Activated CD4-positive, alpha-beta T cell treated with anti-CD3 and anti-CD28 coated beads, Interleukin-2, amount 50 U/mL, for 4 hours (primary cell): ENCODE measurements at regions not wholly inside any gene's neighbourhood (a gene's known extent, or its start where the extent isn't known, plus 50 kb on each side); places are given as distances from the start of the nearest gene placed in this dataset.

ENCODE experiments used
- DNase-seq, 2 experiments: peaks; one replicate each; pipeline ENCODE4 v3.0.0-alpha.2; 2020

DNA sequence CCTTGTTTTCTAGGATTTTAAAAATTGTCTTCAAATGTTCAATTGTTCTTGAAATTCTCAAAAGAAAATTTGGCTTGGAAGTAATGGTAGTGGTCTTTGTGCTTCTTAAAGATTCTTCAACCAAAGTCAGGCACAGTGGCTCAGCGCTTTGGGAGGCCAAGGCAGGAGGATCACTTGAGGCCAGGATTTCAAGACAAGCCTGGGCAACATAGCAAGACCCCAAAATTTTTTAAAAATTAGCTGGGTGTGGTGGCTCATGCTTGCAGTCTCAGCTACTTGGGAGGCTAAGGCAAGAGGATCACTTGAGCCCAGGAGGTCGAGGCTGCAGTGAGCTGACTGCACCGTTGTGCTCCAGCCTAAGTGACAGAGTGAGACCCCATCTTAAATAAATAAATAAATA lies 153.5 kb upstream of the ZNF507 start:
- no peak for DNase-seq

DNA sequence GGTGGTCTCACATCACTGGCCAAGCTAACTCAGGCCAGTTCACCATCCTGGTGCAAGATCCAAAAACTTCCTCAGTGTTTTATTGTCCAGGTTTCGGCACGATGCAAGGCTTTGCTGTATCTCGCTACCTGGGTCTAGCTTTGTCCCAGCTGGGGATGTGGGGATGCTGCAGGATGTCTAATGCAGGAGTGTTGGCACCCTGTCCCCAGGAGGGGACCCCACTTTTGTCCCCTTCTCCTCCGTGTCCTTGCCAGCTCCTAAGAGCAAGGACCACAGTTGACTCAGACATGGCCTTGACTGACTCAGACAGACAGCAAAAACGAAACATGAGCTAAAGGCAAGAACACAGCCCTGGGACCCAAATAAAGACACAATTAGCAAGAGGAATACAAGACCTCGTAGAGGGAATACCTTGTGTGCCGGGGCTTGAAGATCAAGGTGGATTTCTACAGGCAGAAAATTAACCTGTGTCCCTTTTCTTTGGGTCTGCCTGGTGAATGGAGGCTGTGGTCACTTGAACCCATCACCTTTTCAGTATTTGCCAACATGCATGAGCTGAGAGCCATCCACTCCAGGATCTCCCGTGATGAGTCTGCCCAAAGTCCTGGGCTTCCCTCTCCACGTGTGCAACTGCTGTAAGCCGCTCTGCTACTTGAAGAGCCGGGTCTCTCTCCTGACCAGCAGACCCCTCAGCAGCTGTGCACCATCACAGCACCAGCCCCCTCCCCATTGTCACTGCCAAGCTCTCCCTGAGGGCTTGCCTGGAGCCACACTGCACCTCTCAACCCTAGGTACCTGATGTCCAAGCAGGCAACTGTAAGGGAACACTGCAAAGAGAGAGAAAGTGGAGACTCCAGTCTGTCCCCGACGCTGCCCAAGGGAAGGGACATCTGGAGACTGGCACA lies 149.5 kb upstream of the ZNF507 start:
- no peak for DNase-seq

DNA sequence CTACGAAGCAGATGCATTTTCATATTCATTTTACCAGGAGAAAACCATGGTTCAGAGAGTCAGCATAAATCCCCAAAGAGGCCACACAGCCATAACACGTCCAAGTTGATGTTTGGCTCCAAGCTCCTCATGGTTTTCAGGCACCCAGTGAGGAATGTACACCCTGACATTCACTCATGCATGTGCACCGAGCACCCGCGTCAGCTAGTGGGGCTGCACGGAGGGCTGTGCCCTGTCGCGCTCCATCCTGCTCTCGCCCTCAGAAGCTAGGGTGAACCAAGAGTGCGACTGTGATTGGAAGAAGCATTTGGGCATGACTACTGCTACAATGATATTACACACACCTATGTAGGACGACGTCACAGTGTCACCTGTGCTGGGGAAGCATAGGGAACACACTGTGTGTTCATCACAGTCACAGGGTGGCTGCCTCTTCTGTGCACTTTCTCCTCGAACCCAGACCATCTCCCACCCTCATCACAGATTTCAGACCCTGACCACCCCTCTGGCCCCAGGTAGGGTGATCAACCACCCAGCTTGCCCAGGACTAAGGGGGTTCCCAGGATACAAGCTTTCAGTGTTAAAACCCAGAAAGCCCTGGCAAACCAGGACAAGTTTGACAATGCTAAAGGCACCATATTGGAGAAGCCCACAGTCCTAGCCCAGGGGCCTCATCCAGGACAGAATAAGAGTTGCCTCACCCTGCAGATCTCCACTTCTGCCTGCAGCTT lies 148.6 kb upstream of the ZNF507 start:
- DNase-seq: no peak

DNA sequence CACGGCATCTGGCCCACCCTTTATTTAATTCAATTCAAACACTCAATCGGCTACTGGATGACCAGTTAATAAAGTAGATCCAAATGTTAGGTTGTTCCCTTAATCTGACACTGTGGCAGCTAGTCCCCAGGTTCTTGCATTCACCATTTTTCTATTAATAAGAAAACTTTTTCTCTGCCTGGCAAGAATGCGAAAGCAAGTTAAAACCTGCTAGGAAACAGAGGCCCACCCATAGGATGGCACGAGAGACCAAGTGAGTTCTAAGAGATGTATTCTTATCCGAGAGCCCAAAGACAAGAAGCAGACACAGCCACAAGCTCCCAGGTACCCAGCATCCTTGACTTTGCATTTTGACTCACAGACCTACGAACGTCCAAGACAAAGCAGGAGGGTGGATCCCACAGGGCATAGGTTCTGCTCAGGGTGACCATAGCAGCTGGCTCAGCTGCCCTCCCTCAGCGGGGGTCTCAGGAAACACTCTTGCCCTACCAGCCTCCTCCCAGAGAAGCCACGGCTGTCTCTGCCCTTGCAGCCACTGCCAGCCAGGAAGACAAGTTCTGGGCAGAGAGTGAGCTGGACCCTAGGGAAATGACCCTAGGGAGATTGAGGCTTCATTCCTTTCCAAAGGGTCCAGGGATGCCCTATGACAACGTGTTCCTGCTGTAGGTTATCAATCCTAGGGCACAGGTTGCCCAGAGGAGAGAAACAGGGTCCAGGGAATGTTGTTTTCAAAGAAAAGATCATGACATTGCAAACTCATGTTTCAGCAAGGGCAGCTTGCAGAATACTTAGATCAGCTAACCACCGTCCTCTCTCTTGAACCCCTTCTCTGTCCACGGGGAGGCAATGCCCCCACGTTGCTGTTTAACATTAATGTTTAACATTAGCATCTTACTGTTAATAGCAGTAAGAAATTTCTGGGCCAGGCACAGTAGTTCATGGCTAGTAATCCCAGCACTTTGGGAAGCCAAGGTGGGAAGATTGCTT lies 147.2 kb upstream of the ZNF507 start:
- DNase-seq: no peak

DNA sequence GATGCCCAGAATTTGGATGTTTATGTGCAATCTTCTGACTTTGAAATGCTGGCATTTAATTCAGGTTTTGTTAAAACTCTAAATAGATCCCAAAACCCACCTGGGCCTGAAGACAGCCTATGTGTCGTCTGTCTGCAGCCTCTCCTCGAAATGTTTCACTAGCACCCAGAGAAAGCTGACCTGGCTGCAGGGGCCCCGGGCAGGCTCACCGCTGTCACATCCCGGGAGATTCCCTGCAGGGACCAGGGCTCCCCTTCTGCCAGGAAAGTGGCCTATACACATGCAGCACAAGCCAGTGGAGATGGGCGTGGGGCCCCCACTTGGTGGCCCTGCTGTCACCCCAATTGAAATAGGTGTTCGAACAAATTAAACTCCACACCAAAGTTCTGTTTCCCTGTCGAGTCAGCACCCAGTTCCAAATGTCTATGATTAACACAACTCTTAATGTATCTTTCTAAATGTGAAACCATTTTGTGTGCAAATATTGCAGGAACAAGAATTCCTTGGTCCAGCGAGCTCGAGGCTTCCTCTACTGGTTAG lies 145.8 kb upstream of the ZNF507 start:
- DNase-seq: no peak

DNA sequence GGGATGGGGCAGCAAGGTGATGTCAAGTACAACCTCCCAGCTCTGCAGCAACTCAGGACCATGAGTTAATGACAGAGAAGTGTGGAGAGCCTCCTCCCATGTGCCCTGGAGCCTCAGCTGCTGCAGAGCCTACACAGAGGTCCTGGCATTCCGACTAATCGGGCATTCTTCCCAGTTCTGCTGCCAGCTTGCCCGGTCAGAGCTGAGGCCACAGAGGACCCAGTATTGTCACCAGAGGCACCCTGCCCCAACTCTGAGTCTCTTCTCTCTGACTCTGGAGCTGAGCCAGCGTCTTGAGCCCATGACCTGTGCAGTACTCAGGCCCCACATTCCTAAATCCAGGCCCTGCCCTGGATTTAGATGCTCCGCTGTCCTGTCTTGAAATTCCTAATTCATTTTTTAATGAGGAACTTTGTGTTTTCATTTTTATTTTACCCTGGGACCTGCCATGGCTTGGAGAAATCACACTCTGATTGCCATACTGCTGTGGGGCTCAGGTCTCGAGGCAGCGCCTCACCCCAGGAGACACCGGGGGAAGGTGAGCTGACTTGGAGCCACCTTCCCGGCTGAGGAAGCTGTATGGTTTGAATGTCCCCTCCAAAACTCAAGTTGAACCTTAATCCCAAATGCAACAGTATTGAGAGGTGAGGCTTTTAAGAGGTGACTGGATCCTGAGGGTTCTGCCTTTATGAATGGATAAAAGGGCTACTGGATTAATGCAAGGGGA lies 144.9 kb upstream of the ZNF507 start:
- no peak for DNase-seq

DNA sequence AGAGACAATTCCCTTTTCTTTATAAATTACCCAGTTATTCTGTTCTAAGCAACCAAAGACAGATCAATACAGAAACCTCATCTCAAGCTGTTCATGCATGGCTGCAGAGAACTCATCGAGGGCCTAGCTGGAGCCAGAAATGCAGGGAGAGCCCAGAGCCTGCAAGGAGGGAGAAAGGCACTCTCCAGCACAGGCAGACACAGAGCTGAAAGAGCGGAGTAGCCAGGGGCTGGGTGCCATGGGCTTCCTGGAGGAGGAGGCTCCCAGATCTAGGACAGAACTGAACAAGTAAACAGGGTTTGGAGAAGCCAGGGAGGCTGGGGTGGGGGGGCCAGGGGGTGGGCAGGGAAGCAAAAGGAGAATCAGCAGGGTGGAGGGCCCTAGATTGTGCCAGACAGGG lies 144.2 kb upstream of the ZNF507 start:
- DNase-seq: no peak

DNA sequence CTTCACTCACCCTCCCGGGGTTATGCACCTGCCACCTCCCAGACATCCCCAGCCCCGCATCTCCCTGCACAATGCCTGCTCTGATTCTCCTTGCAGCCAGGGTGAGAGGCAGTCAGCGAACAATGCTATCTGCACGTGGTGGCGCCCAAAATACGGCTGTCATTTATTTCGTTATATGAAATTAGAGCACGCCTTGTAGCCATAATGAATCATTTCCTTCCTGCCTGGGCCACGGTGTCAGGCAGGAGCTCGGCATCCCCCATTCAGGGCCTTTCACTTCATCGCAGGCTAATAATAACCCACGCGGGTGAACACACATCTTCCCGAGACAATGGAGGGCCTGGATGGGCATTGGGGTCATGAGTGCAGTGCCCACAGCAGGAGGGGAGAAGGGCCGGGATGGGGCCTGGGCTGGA lies 143.8 kb upstream of the ZNF507 start:
- no peak for DNase-seq

DNA sequence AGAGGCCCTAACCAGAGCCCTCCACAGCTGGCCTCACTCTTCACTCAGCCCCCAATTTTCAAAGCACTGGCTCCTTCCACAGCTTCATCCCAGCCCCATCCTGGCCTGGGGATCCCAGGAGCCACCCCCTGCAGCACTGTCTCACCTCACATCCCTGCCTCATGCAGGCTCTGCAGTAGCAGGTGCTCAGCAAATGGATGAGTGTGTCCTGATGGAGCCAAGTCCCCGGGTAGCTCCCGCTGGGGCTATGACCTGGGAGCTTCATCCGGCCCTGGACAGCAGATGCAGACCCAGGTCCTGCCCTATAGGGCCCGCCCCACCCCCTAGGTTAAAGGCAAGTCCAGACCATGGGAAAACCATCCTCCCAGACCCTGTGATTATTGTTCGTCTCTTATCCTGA lies 143.2 kb upstream of the ZNF507 start:
- DNase-seq: no peak

DNA sequence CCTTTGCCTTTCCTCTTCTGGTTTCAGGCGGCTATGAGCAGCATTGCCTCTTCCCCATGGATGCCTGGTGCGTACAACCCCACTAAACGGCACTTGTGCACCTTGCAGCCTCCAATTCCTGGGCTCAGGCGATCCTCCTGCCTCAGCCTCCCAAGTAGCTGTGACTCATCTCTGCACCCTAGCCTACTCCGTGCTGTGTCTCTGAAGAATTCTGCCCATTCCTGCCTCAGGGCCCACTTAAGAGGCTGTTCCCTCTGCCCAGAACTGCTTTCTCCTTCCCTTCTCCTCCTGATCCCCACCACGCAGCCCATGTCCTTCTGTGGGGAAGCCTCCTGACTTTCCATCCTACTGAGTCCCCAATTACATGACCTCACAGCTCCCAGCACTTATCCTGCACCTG lies 142.2 kb upstream of the ZNF507 start:
- DNase-seq: no peak

DNA sequence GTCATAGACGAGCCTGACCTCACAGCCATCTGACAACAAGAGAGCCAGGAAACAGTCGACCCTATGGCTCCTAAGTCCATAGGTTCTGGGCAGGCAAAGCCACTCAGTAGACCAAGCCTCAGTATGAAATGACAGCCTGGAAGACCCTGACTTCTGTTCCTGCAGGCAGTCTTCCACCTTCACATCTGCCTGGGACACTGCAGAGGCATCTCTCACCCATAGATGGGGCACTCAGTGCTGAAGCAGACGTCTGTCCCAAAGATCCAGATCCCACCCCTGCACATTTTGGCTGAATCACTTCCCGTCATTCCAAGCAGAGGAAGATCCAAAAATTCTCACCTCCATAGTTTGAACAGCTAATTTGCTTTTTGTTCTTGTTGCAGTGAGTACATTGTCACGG lies 139.3 kb upstream of the ZNF507 start:
- DNase-seq: no peak

DNA sequence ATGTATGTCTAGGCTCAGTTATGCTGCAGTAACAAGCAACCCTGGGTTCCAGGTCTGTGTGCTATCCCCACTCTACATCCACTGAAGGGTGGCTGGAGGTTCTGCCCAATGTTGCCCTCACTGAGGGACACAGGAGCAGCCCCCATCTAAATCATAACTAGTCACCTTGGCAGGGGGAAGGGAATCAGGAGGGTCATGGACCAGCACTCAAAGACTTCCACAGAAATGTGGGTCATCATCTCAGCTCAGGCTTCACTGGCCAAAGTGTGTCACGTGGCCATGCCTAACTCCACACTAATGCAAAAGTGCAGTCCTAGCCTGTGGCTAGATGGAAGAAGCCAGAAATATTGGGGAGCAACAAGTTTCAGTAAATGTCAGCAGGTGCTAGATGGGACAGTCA lies 137.3 kb upstream of the ZNF507 start:
- DNase-seq: no peak

DNA sequence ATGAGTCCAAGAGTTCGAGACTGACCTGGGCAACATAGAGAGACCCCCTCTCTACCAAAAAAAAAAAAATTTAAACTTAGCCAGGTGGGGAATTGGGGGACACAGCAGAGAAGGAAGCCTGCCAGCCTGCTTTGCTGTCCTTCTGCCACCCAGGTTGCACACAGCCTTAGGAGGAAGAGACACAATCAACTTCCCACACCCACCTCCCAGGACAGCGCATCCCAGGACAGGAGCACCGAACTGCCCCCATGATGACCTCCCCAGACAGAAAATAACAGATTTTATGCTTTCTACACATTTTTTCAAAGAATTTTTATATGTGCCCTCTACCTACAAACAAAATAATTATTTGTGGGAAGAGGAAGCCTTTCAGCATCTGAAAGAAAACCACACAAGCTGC lies 126.0 kb upstream of the ZNF507 start:
- no peak for DNase-seq

DNA sequence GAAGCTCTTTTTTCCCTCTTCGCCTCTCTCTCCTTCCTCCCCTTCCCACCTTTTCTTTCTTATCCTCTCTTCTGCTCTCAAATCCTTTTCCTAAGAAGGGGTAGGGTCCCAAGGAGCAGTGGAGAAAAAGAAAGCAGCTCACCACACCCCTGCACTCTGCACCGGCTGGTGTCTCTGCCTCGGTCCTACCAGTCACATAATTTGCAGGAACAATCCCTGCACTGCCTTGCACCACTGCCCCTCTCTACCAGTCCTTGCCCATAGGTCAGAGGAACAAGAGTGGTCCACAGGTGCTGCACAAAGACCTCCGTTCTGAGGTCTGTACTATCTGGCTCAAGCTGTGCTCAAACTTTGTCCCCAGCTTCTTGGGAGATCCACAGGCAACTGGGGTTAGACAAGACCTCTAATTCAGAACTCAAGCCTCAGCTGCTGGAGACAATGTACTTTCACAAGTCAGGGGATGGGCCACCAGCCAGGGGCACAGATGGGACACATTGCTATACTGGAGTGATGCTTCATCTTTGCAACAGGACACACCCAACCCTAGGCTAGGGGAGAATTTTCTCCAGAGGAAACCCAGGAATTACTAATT lies 125.4 kb upstream of the ZNF507 start:
- DNase-seq: no peak

DNA sequence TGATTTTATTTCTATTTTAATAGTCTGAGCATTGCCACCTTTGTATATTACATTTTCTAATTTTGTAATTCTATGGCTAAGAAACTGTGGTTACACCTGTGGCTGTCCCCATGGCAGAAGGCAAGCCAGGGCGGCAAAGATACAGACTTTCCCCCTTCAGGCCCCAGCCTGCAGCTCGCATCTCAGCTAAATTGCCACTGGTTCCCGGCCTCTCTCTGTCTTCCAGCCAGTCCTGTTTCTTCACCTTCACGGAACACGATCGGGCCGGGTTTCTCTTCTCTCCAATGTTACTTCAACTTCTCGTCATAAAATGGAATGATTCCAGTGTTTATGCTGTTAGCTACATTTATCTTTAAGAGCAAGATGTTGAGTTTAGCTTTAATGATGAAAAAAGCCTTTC lies 124.5 kb upstream of the ZNF507 start:
- DNase-seq: no peak

DNA sequence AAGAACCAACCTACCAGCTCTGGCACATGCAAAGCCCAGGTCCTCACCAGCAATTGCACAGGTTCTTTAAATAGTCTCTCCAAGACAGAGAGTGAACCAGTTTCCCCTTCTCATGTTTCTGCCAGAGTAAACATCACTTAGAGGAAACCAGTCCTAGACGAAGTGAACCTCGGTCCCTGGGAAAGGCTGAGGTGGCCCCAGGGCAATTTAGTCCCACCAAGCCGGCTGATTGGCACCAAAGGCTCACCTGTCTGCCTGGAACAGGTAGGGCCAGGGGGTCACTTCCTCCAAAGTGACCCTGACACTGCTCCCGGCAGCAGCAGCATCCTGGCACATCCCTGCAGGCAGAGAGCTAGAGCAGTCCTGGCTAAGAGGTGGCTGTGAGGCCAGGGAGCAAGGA lies 122.9 kb upstream of the ZNF507 start:
- no peak for DNase-seq

DNA sequence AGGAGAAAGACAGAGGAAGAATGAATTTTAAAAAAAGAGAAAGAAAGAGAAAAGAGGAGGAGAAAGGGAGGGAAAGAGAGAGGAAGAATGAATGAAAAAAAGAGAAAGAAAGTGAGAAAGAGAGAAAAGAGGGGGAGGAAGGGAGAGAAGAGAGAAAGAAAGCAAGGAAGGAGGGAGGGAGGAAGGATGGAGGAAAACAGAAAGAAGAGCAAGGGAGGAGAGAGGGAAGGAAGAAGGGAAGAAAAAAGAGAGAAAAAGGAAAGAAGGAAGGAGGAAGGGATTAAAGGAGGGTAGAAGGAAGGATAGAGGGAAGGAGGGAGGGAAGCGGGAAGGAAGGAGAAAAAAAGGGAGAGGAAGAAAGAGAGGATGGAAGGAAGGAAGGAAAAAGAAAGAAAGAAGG lies 122.3 kb upstream of the ZNF507 start:
- no peak for DNase-seq

DNA sequence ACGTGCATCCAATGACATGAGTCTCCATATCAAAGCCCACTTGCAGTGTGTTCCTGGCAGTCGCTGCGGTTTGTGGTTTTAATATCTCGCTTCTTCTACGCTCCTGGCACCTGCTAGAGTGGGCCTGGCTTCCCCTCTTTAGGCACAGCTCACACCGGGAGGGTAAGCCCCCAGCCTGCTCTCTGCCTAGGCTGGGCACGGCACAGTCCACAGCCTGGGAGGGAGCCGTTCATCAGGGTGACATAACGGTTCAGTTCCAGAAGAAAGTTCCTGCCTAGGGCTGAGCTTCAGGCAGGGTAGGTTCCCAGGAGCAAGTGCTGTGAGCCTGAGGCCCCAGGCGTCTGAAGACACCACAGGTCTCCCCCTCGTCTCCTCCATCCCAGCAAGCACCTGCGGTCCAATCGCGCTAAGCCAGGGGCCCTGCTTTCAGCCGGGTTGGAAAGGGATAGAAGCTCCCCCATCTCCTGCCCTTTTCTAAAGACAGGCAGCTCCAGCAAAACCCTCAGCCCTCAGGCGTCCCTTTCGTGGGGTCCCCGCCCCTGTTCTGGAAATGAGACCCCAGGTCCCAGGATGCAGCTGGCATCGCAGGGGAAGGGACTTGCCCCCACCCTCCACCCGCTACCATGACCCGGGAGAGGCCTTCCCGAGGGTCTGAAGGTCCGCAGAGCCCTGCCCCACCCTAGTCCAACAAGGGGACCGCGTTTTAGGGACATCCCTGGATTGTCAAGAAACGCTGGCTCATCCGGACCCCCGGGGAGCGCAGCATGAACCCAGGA lies 121.6 kb upstream of the ZNF507 start:
- no peak for DNase-seq

DNA sequence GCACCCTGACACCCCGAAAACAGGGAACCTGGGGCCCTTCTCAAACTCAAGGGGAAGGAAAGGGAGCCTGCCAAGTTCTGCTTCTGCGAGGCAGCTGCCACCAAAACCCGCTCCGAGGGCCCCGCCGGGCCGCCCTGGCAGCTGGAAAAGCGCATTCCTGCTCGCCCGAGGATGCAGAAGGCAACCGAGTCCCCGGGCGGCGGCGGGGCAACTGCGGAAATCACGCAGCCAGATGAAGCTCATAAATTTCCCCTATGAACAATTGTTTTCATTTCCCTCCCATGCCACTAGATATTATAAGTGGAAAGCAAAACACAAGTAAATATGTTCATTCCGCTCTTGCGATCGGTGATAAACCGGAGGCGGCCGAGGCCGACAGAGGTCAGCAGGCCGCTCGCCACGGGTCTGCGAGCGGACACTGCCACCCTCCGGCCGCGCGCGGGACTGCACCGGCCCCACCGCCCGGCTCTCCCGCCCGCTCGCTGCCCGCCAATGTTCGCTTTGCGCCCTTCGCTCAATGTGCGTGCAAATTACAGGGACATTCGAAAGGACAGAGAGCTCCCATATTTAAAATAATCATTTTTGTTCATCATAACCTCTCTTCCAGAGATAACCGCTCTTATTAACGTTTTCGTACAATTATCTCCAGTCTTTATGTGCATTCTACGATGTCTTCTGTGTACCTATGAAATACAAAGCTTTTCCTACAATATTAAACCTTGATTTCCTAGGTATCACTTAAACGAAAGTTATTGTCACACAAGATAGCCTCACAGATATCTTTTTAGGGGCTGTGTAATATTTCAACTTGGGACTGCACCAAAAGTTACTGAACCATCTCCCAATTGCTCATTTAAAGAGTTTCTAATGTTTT lies 120.8 kb upstream of the ZNF507 start:
- DNase-seq: peak; percentile 30 to 40
